Suprapubic skin (tissue), 3 donors: ENCODE measurements at regions not wholly inside any gene's neighbourhood (a gene's known extent, or its start where the extent isn't known, plus 50 kb on each side); places are given as distances from the start of the nearest gene placed in this dataset.

Source experiments
- CTCF ChIP-seq, 2 donors: fragments of 200-600 bp in 1 of 2; fragments of 450-650 bp in 1 of 2; sonication (generic) in 1 of 2; IDR thresholded peaks; one replicate each; pipeline ENCODE4 v1.5.1; 2016 to 2019; ENCODE audit warnings: antibody characterized with exemption in 2 of 2, mild to moderate bottlenecking in 1 of 2, moderate library complexity in 1 of 2
- POLR2AphosphoS5 ChIP-seq, 3 donors: sonication (generic); formaldehyde crosslinking; IDR thresholded peaks; one replicate each; pipeline ENCODE4 v1.6.1; 2017; ENCODE audit warnings: antibody characterized with exemption in 3 of 3

DNA sequence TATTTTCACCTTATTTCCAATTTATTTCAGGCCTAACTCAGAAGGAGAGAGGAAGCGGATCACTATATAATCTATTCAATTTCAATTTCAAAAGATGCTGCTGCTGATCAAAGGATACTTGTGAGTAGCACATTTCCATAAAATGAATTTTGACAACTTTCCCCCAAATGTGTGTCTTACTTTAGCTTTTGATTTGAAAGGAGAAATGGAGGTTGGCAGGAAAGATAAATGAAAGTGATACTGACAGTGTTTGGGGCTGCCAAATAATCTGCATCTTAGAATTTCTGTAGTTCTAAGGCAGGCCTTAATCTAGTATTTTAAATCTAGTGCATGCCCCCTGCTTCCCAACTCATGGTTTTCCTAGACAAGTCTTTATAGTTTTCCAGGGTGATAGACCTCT lies 535.4 kb downstream of the DOK5 start:
- no peak for TF ChIP-seq CTCF (IDR thresholded peaks at IDR 0.05)
- TF ChIP-seq POLR2AphosphoS5 (IDR thresholded peaks at IDR 0.05), result no peak
